ENCODE measurements at regions not wholly inside any gene's neighbourhood (a gene's known extent, or its start where the extent isn't known, plus 50 kb on each side); places are given as distances from the start of the nearest gene placed in this dataset.

DNA sequence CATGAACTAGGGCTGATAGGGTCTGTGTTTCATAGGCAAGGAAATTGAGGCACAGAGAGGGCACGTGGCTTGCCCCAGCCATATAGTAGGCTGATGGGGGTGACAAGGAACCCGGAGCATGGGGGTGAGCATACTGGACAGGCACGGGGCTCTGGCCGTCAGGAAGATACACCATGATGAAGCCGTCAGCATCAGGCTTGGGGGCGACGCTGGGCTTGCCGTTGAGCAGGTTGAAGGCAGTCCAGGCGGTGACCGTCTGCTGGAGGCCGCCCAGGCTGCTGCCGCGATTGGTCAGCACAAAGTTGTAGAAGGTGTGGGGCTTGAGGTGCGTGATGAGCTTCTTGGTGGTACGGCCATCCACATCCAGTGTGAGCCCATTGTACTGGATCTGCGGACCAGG, 119.7 kb downstream of the PTPRS start:
- Histone ChIP-seq H2AFZ (ENCODE audit: low read length) (no peak overlapping the region), H3K79me2 (ENCODE audit: insufficient read depth, low read length) (no peaks in the 10 kb centered on the region), H3K9ac (ENCODE audit: insufficient read depth, low read depth, low read length) (no peak overlapping the region), H3K9me3 (ENCODE audit: low read length) (no peaks in the 10 kb centered on the region), H3K27me3 (ENCODE audit: control insufficient read depth in 1 of 2, insufficient read depth in 2 of 2, low read length in 2 of 2) (no peaks in the 10 kb centered on the region), H4K20me1 (ENCODE audit: insufficient read depth, low read length) (no peaks in the 10 kb centered on the region), H3K4me3 (replicated peaks in 1 of 3; ENCODE audit: insufficient read depth in 1 of 3, low read depth in 2 of 3, low read length in 3 of 3) (no peak overlapping the region), H3K4me2 (ENCODE audit: low read depth, low read length) (no peak overlapping the region), H3K36me3 (replicated peaks in 1 of 2; ENCODE audit: control insufficient read depth in 1 of 2, insufficient read depth in 2 of 2, low read length in 2 of 2) (peaks cover 9 to 42% of the 10 kb centered on the region in 2 experiments), H3K27ac (ENCODE audit: extremely low read length, insufficient read depth, low read length) (no peak overlapping the region), H3K4me1 (ENCODE audit: insufficient read depth, low read length) (no peaks in the 10 kb centered on the region)
- FAIRE-seq (no peak), ATAC-seq (no peak), DNase-seq (ENCODE audit: low spot score) (no peak)
- no TSS peak for BruUV-seq (replicated peaks)
- intact Hi-C loops (cut with micrococcal nuclease; ENCODE audit: unreplicated experiment) (no loop called here), in situ Hi-C loops (cut with HindIII; ENCODE audit: extremely low pct_ligation_motif_present, low pct_unique_long_range_greater_than_20kb) (no loop called here)
- CTCF ChIA-PET (ENCODE audit: low intra/inter-chr PET ratio, low total read pairs), result no interaction called here
- 96% methylated on average over 8 of the region's 16 CpGs for WGBS (ENCODE audit: low lambda C conversion rate)
- TF ChIP-seq, protein P1, sequence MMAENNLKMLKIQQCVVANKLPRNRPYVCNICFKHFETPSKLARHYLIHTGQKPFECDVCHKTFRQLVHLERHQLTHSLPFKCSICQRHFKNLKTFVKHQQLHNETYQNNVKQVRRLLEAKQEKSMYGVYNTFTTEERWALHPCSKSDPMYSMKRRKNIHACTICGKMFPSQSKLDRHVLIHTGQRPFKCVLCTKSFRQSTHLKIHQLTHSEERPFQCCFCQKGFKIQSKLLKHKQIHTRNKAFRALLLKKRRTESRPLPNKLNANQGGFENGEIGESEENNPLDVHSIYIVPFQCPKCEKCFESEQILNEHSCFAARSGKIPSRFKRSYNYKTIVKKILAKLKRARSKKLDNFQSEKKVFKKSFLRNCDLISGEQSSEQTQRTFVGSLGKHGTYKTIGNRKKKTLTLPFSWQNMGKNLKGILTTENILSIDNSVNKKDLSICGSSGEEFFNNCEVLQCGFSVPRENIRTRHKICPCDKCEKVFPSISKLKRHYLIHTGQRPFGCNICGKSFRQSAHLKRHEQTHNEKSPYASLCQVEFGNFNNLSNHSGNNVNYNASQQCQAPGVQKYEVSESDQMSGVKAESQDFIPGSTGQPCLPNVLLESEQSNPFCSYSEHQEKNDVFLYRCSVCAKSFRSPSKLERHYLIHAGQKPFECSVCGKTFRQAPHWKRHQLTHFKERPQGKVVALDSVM (CRISPR knock-in tag; IDR thresholded peaks at IDR 0.05), result no peak
- TF ChIP-seq SRY (CRISPR knock-in tag; IDR thresholded peaks at IDR 0.05) (no peak), NFATC3 (CRISPR knock-in tag; IDR thresholded peaks at IDR 0.05) (no peak), NCOA2 (CRISPR knock-in tag; IDR thresholded peaks at IDR 0.05) (no peak), NFE2L1 (CRISPR knock-in tag; IDR thresholded peaks at IDR 0.05; ENCODE audit: borderline replicate concordance) (no peak), SMYD3 (CRISPR knock-in tag; IDR thresholded peaks at IDR 0.05) (no peak), ZNF605 (CRISPR knock-in tag; IDR thresholded peaks at IDR 0.05) (no peak), SYNCRIP (IDR thresholded peaks at IDR 0.05; ENCODE audit: insufficient read depth, low read depth, low read length) (no peak), XRCC5 (optimal IDR thresholded peaks at IDR 0.05; ENCODE audit: low read length) (no peak), SP1 (IDR thresholded peaks at IDR 0.05) (no peak), SP1 (CRISPR knock-in tag; IDR thresholded peaks at IDR 0.05) (no peak), ZNF782 (CRISPR knock-in tag; IDR thresholded peaks at IDR 0.05; ENCODE audit: borderline replicate concordance) (no peak)
- TF ChIP-seq, protein P2, sequence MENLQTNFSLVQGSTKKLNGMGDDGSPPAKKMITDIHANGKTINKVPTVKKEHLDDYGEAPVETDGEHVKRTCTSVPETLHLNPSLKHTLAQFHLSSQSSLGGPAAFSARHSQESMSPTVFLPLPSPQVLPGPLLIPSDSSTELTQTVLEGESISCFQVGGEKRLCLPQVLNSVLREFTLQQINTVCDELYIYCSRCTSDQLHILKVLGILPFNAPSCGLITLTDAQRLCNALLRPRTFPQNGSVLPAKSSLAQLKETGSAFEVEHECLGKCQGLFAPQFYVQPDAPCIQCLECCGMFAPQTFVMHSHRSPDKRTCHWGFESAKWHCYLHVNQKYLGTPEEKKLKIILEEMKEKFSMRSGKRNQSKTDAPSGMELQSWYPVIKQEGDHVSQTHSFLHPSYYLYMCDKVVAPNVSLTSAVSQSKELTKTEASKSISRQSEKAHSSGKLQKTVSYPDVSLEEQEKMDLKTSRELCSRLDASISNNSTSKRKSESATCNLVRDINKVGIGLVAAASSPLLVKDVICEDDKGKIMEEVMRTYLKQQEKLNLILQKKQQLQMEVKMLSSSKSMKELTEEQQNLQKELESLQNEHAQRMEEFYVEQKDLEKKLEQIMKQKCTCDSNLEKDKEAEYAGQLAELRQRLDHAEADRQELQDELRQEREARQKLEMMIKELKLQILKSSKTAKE (CRISPR knock-in tag; IDR thresholded peaks at IDR 0.05; ENCODE audit: borderline replicate concordance), result no peak
- TF ChIP-seq, protein P3, sequence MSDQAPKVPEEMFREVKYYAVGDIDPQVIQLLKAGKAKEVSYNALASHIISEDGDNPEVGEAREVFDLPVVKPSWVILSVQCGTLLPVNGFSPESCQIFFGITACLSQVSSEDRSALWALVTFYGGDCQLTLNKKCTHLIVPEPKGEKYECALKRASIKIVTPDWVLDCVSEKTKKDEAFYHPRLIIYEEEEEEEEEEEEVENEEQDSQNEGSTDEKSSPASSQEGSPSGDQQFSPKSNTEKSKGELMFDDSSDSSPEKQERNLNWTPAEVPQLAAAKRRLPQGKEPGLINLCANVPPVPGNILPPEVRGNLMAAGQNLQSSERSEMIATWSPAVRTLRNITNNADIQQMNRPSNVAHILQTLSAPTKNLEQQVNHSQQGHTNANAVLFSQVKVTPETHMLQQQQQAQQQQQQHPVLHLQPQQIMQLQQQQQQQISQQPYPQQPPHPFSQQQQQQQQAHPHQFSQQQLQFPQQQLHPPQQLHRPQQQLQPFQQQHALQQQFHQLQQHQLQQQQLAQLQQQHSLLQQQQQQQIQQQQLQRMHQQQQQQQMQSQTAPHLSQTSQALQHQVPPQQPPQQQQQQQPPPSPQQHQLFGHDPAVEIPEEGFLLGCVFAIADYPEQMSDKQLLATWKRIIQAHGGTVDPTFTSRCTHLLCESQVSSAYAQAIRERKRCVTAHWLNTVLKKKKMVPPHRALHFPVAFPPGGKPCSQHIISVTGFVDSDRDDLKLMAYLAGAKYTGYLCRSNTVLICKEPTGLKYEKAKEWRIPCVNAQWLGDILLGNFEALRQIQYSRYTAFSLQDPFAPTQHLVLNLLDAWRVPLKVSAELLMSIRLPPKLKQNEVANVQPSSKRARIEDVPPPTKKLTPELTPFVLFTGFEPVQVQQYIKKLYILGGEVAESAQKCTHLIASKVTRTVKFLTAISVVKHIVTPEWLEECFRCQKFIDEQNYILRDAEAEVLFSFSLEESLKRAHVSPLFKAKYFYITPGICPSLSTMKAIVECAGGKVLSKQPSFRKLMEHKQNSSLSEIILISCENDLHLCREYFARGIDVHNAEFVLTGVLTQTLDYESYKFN (CRISPR knock-in tag; conservative IDR thresholded peaks at IDR 0.05), result no peak
- TF ChIP-seq, protein P4, sequence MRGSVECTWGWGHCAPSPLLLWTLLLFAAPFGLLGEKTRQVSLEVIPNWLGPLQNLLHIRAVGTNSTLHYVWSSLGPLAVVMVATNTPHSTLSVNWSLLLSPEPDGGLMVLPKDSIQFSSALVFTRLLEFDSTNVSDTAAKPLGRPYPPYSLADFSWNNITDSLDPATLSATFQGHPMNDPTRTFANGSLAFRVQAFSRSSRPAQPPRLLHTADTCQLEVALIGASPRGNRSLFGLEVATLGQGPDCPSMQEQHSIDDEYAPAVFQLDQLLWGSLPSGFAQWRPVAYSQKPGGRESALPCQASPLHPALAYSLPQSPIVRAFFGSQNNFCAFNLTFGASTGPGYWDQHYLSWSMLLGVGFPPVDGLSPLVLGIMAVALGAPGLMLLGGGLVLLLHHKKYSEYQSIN (CRISPR knock-in tag; IDR thresholded peaks at IDR 0.05; ENCODE audit: borderline replicate concordance), result no peak
- TF ChIP-seq, protein P5, sequence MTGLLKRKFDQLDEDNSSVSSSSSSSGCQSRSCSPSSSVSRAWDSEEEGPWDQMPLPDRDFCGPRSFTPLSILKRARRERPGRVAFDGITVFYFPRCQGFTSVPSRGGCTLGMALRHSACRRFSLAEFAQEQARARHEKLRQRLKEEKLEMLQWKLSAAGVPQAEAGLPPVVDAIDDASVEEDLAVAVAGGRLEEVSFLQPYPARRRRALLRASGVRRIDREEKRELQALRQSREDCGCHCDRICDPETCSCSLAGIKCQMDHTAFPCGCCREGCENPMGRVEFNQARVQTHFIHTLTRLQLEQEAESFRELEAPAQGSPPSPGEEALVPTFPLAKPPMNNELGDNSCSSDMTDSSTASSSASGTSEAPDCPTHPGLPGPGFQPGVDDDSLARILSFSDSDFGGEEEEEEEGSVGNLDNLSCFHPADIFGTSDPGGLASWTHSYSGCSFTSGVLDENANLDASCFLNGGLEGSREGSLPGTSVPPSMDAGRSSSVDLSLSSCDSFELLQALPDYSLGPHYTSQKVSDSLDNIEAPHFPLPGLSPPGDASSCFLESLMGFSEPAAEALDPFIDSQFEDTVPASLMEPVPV (CRISPR knock-in tag; IDR thresholded peaks at IDR 0.05), result no peak
- POLR2A ChIA-PET, result no interaction called here

Measured in HepG2 (cell line).